HFF-Myc (cell line): ENCODE measurements at regions not wholly inside any gene's neighbourhood (a gene's known extent, or its start where the extent isn't known, plus 50 kb on each side); places are given as distances from the start of the nearest gene placed in this dataset.

Experiments
- DNase-seq: peaks from one replicate; pipeline ENCODE4 v3.0.0-alpha.2; 2011; ENCODE audit warnings: low read depth; ENCODE audit errors: extremely low read depth
- H3K4me3 ChIP-seq: replicated peaks from 2 replicates; pipeline ENCODE4 v1.5.1; 2011; ENCODE audit warnings: low read depth, mild to moderate bottlenecking, control low read depth, low read length
- TF ChIP-seq, protein P1 (sequence below): IDR thresholded peaks from 2 replicates; pipeline ENCODE4 v1.5.1; 2012; ENCODE audit warnings: mild to moderate bottlenecking, low read depth, low read length, control low read depth; ENCODE audit errors: missing control alignments

DNA sequence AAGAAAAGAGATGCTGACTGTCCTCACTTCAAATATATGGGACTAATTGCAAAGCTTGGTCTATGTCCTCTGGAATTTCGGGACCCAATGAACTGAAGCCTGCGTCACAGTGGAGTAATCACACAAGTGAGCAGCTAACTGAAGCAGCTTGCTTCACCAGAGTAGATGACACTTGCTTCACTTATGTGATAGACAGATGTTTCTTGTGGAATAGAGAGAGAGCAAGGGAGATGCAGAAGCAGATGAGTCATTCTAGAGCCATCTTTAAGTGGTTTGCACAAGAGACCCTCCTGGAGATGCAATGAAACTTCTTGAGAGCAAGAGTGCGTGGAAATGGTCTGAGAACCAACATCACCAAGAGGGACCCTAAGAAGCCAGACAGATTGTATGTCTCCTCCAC, 1537.1 kb upstream of the FLRT2 start:
- no peak for DNase-seq
- no peak overlapping the region for H3K4me3 ChIP-seq

DNA sequence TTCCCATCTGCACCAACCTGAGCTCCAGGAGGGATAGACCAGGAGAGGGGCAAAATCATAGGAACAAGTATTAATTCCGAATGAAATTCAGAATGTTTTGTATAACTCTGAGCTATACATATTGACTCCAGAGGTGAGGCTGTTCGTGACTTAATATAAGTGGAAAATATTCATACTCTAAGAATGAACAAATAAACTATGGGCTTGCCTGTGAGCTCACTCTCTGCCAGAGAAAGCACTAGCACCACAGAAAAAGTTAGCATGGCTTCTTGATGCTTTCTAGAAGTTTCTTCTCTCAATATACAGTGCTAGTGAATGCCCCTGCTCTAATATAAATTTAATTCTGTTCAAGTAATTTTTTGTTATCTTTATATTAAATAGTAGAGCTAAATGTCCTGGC, 1536.4 kb upstream of the FLRT2 start:
- H3K4me3 ChIP-seq = no peak overlapping the region
- DNase-seq = no peak
- TF ChIP-seq, protein P1, sequence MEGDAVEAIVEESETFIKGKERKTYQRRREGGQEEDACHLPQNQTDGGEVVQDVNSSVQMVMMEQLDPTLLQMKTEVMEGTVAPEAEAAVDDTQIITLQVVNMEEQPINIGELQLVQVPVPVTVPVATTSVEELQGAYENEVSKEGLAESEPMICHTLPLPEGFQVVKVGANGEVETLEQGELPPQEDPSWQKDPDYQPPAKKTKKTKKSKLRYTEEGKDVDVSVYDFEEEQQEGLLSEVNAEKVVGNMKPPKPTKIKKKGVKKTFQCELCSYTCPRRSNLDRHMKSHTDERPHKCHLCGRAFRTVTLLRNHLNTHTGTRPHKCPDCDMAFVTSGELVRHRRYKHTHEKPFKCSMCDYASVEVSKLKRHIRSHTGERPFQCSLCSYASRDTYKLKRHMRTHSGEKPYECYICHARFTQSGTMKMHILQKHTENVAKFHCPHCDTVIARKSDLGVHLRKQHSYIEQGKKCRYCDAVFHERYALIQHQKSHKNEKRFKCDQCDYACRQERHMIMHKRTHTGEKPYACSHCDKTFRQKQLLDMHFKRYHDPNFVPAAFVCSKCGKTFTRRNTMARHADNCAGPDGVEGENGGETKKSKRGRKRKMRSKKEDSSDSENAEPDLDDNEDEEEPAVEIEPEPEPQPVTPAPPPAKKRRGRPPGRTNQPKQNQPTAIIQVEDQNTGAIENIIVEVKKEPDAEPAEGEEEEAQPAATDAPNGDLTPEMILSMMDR = no peak

More for the DNA sequence above, 1537.1 kb upstream of the FLRT2 start:
- TF ChIP-seq, protein P1 = no peak

DNA sequence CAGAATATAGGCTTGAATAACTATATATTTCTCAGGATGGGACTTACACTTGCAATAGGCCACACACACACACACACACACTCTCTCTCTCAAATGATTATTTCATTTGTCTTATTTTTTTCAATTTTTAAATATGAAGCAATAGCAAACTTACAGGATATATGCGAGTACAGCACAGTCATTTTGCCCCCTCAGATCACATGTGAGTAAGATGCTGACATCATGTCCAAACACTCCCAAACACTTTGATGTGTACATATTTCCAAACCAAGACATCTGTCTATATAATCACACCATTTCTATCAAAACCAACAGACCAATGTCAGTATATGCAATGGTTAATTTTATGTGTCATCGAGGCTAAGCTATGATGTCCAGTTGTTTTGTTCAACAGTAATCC, 1535.9 kb upstream of the FLRT2 start:
- DNase-seq = no peak

DNA sequence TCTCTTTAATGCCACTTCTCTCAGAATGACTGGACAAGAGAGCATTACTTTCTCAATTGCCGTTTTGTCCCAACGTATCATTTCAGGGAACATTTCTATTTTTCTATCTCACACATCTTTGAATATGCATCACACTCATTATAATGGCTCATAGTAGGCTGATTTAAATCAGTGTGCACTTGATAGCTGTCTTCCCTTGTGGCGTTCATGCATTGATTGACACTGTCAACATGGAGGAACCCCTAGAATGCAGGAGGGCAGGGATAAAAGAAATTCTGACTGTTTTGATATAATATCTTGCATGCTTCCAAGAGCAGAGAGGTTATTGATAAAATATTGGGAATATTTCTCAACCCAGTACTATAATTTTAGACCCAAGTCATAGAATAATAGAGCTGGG, 1528.9 kb upstream of the FLRT2 start:
- TF ChIP-seq, protein P1 = no peak
- H3K4me3 ChIP-seq = no peak overlapping the region
- DNase-seq = no peak

More for the DNA sequence above, 1535.9 kb upstream of the FLRT2 start:
- TF ChIP-seq, protein P1 = no peak
- H3K4me3 ChIP-seq = no peak overlapping the region

DNA sequence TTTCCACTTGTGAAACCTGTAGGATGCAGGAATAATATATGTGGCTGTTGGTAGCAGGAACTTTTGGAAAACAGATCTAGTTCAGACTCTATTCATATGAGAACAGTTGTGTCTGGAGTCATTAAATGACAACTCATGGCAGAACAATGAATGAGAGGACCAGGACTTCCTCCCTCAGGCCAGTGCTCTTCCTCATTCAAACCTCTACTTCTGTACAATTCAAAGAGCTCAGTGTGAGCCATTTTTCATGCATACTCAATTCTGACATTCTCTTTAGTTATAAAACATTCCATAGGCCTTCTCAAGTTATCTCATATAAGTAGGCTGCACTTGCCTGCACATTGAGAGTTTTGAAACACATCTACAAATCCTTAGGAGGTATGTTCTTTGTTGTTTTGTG, 1526.6 kb upstream of the FLRT2 start:
- H3K4me3 ChIP-seq = no peak overlapping the region
- TF ChIP-seq, protein P1 = no peak
- no peak for DNase-seq

DNA sequence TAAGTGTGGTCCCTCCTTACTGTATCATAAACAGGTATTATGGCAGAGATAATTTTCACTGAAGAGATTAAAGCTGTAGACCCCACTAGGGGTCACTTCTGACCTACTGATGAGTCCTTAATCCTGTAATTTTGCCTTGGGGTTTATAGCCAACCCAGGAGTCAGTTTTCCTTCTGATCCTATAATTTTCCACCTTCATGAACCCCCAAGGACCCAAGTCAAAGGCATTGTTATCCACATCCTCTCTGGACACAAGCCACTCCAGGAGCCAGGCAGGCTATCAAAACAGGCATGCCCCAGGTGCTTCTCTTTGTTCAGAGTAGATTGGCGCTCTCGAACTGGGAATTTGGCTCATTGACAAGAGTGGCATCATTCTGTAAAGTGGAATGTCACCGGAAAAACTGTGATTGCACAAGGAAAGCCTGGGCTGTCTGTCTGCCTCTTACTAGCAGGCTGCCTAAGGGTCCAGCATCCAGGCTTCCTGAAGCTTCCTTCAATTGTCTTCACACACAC, 1523.2 kb upstream of the FLRT2 start:
- no peak for DNase-seq
- TF ChIP-seq, protein P1 = no peak
- H3K4me3 ChIP-seq = no peak overlapping the region

DNA sequence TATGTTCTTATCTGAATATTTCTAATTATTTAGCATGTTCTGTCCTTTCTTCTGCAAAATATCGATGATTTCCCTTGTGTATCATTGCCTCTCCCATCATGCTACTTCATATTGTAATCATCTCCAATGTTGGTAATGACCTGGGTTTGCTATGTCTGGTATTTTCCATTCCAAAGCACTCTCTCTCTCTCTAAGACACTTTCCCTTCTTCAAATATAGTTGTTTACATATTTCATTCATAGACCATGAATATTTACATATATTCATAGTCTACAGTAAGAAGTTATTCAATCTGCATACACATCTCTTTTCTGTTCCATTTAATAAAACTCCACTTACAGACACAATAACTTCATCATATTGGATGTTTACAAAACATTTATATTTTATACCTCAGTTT, 1516.5 kb upstream of the FLRT2 start:
- DNase-seq = no peak
- H3K4me3 ChIP-seq = no peak overlapping the region
- TF ChIP-seq, protein P1 = no peak
